ENCODE measurements at regions not wholly inside any gene's neighbourhood (a gene's known extent, or its start where the extent isn't known, plus 50 kb on each side); places are given as distances from the start of the nearest gene placed in this dataset.

DNA sequence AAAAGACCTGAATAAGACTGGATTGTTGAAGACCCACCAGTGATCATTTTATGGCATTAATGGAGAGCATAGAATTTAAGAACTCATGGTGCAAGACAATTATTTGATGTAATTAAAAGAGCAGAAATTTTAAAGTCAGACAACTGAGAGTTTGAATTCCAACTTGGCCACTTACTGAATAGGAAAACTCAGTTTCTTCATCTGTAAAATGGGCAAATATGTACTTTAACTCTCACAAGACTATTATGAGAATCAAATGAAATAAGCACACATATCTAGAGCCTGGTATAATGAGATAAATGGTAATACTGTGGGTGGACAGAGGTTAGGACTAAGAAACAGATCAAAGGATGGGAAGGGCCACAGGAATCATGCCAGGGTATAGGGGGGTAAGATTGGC, 88.0 kb downstream of the SOX9 start:
- DNase-seq (ENCODE audit: low read depth) = no peak

DNA sequence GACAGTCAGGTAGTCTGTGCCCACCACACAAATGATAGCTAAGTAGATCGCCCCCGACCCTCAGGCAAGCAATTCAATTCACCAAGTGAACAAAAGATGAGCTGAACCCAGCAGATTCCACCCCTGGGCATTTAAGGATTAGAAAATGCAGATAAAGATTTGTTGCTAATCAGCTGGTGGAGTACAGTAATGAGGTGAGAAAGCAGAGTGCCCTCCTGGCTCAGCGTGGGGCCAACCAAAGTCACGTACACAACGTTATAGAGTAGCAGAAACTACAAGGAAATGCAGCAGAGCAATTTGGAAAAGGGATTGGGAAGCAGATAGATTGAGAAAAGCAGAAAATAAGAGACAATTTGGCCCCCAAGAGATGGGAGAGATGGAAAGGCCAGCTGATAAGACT, 91.2 kb downstream of the SOX9 start:
- DNase-seq (ENCODE audit: low read depth) = no peak

DNA sequence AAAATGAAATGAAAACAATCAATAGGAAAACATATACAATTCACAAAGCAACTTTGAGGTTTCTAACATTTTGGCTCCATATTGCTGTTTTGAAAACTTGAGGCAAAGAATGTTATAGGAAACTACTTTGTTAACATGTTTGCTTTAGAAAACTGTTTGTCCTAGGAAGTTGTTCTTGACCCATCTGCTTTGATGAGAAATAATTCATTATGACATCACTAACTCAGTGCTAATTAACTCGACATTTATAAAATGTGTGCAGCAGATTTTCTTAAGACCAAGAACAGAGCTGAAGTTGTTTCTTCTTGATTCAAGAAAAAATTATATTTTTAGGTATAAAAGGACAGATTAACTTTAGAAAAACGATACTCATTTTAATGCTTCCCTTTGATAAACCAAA, 94.7 kb downstream of the SOX9 start:
- no peak for DNase-seq (ENCODE audit: low read depth)

DNA sequence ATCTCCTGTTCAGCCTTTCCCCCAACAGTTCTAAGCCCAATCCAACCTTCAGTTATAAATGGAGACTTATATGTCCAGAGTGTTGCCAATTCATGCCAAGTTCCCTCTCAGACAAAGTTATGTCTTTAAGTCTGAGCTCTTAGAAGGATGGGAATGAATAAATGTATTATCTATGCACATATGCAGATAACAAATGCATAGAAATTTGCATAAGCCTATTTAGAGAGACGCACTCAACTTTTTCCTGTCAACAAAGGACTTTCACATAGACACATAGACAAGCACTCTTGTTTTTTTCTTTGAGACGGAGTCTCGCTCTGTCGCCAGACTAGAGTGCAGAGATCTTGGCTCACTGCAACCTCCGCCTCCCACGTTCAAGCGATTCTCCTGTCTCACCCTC, 95.1 kb downstream of the SOX9 start:
- no peak for DNase-seq (ENCODE audit: low read depth)

DNA sequence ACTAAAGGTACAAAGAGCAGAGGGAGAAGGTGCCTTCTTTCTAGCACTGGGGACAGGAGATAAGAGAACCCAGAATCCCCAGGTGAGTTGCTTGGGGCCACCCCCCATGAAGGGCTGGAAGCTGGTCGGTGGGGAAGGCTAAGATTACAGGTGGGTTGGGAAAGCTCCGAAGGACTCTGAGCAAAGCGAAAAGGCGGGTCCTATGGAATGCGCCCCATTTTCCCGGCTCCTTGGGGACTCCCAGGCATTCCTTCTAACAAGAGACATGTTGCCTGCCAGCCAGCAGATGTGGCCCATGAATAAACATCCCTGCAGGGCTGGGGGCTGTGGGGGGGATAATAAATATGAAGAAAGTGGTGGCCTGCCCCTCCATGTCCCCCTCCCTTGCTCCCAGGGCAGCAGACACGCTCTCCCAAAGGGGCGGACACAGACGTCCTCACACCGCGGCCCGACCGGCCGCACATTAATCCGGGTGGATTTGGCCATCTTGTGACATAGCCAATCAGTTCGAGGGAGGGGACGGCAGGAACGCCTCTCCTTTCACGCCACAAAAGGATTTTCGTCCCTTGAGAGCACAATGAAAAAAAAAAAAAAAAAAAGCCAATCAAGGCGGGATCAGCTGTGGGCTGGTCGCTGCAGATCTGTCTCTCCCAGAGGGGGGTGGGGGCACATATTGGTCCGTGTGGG, 98.5 kb downstream of the SOX9 start:
- DNase-seq (ENCODE audit: low read depth) = no peak

DNA sequence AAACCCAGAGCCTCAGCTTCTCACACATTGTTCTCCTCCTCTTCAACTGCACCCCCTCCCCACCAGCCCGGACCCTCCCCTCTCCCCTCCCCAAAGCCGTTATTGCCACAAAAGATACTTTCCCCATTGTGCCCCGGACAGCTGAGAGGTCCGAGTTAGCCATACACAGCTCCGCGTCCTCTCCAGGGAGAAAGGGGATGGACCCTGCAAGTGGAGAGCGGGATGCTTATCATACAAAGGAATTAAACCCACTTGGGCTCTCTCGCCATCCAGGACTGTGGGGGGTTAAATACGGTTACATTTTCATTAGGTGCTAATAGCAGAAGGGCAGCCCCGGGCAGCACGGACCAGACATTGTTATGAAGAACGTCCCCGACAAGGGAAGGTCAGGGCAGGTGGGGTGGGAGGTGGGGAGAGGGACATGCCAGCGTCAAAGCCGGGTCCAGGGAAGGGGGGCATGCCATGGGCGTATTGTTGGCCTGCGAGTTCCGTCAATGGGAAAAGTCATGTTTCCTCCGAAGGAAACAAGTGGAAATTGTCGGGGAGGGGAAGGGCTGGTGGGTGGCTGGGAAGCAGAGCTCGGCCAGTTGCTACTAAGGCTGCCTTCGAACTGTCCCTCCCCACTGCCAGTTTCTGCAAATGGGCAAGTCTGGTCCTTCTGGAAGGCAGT, 99.1 kb downstream of the SOX9 start:
- no peak for DNase-seq (ENCODE audit: low read depth)

DNA sequence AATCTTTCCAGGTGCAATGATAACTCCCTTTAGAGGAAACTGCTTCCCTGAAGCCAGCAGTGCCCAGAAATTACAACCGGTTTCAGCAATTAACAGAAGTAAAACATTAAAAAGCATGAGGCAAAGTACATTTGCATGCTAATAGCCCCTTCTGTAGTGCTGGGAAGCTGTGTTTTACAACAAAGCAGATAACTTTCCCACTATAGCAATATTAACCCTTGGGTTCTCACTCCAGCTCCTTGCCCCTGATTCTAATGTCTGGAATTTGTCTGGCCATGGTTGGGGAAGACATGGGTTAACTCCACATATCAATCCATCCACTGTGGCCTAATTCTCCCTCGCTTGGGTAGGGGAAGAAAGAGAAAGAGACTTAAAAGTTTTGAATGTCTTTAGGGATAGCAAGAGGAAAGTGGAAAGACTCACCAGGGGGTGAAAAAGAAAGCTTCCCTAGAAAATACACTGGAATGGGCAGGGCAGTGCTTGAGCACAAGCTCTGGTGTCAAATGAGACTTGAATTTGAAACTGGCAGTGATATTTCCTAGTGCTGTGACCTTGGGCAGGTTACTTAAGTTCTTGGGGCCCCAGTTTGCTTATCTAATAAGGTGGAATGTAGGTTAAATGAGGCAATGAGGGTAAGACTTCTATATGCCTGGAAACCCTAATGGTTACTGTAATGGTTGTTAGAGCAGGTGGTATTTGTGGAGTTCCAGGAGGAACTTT, 102.0 kb downstream of the SOX9 start:
- no peak for DNase-seq (ENCODE audit: low read depth)

DNA sequence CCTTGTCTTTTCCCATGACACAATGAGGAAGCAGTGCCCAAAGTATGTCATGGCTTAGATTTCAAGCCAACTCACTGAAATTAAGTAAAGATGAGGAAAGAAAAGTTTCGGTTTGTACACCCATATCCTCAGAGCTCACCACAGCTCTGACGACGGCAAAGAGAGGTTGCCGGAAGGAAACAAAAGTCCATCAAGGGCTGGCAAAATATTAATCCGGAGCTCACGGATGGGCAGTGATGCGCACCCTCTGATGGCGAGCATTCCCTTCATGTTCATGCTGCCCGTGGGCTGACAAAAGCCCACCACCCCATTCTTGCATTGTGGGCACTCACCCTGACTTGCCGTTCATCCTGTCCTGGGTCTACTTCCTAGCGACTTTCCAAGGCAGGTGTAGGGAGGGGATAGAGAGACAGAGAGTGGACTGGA, 103.1 kb downstream of the SOX9 start:
- DNase-seq (ENCODE audit: low read depth) = no peak

DNA sequence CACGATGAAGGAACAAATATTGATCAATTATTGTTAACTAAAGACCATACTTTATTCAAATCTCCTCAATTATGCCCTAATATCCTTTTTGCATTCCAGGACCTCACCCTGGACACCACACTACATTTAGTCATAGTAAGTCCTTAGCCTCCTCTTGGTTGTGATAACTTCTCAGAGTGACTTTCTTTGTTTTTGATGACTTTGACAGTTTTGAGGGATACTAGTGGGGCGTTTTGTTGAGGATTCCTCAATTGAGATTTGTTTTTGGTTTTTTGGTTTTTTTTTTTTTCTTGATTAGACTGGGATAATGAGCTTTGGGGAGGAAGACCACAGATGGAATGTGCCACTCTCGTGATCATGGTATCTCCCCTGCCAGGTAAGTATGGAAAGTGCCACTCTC, 105.5 kb downstream of the SOX9 start:
- DNase-seq (ENCODE audit: low read depth) = no peak

DNA sequence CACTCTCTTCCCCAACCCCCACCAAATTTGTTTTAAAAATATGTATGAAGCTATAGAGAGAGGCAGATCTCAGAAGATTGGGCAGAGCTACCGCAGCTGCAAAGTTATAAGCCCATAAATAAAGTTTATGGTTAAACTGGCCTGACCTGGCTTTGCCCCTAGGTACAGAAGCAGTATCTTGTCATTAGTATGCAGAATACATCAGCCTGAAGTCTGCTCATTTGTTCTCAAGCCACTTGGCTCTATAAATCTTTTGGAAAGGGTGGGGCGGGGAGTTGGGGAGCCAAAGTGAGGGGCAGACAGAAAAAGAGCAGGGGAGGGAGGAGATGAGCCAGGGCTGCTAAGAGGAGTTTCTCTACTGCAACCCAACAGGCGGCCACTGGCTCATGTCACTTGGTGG, 113.2 kb downstream of the SOX9 start:
- no peak for DNase-seq (ENCODE audit: low read depth)

DNA sequence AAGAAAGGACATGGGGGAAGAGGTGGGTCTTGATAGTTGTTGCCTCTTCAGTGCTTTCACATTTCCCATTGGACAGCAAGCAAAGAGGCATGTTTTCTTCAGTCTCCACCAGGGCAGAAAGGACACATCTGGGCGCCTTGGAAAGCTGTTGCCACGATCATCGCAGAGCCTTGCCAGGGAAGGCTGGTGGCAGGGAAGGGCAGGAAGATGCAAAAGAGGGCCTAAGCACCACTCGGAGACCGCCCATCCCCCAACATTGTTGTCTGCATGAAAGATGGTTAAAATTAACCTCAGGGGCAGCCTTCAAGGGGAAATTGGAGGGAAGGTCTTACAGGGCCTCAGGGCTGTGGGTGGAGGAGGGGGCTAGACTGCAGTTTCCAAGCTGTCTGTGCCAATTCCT, 114.2 kb downstream of the SOX9 start:
- no peak for DNase-seq (ENCODE audit: low read depth)

DNA sequence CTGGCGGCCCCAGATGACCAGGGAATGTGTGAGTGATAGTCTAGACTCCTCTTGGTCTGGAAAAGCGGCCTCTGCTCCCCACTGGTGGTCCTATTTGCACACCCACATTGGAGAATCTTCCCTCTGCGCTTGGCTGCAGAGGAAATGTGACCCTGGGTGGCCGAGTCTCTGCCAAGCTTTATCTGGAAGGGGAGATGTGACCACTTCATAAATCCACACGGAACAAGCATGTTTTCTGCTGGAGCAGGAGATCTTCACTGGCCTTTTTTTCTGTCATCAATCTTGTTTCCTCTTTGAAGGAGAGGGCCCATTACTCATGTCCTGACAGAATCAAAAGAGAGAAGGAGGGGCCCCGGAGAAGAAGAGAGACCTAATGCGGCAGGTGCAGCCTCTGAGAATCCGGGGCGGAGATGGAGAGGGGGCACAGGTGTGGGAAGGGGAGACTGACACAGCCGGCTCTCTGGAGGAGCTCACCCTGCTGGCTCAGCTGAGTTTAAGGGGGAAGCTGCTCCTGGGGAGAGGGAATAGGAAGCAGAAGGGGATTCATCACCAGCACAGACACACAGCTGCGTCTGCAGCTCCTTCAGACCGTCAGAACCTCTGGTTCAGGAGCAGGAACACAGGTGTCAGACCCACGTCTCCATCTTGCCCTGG, 116.3 kb downstream of the SOX9 start:
- no peak for DNase-seq (ENCODE audit: low read depth)

DNA sequence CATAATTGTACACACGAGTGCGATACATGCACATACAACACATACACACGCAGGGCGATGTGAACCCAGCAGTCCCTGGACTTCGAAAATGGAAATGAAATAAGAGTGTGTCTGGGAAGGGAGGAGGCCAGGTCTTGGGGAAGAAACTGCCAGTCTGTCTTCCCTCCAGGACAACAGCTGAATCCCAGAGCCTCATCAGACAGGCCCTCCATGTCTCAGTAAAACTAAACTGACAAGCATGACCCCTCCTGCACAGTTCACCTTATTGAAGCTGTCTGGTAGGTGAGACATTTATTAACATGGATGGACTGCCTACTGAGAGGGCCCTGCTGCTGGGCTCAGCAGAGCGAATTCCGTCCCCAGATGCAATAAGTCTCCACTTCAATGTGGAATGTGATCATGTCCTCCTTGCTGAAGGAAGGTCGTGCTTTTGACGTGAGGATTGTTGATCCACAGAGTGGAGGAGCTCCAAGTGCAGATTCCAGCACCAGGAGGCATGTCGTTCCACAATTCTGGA, 117.4 kb downstream of the SOX9 start:
- no peak for DNase-seq (ENCODE audit: low read depth)

DNA sequence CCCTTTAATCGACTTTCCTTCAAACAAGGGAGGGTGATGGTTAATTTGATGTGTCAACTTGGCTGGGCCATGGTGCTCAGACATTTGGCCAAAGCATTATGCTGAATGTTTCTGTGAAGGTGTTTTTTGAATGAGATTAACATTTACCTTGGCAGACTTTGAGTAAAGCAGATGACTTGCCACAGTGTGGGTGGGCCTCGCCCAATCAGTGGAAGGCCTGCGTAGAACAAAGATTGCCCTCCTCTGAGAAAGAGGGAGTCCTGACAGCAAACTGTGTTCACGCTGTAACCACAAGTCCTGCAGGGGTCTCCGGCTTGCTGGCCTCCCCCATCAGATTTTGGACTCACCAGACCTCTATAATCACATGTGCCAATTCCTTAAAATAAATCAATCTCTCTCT, 118.7 kb downstream of the SOX9 start:
- DNase-seq (ENCODE audit: low read depth) = no peak

DNA sequence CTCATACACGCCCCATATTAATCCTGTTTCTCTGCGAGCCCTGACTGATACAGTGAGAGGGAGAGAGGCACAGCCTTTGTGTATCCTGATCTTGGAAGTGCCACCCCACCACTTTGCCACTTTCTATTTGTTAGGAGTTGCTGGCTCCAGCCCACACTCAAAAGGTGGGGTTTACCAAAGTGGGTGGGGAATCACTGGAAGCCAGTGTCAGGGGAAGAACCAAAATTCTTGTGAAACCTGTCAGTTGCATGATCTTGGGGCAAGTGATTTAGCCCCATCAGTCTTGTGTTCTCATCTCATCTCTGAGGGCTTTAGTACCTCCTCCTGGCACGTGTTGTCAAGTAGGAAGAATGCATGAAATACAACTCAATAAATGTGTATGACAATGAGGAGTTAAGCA, 119.5 kb downstream of the SOX9 start:
- no peak for DNase-seq (ENCODE audit: low read depth)

DNA sequence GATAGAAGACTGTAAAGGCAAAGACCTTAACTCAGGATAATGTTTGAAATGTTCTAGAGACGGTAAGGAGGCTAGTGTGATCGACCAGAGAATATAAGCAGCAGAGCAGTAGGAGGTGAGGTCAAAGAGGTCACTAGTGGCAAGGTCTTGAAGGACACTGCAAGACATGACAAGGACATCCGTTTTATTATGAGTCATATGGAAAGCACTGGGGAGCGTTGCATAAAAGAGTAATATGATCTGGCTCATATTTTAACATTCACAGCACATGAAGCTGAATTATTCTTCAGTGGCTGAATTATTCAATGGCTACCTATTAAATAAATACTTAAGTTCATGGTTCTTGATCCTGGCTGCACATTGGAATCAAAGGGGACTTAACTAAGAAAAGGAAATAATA, 123.7 kb downstream of the SOX9 start:
- DNase-seq (ENCODE audit: low read depth) = no peak

DNA sequence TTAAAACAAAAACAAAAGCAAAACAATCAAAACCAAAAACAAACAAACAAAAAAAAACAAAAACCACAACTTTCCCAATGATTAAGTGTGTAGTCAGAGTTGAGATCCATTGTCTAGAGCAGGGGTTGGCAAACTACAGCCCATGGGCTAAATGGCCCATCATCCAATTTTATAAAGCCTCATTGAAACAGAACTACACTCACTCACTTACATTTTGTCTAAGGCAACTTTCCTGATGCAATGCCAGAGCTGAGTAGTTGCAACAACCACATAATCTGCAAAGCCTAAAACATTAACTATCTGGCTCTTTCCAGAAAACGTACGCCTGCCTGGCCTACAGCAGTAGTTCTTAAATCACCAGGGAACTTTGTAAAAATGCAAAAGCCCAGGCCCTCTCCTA, 124.1 kb downstream of the SOX9 start:
- DNase-seq (ENCODE audit: low read depth) = no peak

DNA sequence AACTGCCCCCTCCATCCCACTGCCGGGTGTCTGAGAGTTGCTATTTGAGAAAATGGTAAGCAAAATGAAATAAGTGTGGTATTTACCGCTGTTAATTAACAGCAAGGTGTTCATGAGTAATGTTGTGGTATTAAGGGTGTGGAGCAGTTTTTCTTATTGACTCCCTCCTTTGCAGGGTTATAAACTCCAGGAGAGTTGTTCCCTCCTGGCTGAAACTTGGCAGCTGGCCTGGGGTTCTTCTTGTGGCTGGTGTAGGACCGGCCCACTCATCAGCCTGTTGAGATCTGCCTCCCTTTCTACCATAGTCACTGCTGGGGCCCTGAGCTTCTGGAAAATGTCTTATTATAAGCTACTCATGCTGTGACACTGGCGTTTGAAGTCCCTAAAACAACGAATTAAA, 128.6 kb downstream of the SOX9 start:
- no peak for DNase-seq (ENCODE audit: low read depth)

DNA sequence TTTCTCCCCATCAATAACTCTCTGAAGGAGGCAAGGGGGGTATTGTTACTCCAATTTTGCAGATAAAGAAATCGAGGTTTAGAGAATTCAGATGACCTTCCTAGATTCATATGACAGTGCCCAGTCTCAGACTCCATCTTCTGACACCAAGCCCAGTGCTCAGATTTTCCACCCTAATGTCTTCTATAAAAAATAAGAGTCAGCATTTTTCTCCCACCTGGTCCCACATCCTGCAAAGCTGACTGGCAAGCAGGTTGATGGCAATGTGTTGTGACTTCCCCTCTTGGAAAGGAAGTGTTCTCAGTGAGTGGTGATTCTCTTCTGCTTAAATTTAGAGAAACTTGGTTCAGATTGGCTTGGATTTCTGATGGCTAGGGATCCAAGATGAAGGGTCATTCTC, 129.4 kb downstream of the SOX9 start:
- no peak for DNase-seq (ENCODE audit: low read depth)

DNA sequence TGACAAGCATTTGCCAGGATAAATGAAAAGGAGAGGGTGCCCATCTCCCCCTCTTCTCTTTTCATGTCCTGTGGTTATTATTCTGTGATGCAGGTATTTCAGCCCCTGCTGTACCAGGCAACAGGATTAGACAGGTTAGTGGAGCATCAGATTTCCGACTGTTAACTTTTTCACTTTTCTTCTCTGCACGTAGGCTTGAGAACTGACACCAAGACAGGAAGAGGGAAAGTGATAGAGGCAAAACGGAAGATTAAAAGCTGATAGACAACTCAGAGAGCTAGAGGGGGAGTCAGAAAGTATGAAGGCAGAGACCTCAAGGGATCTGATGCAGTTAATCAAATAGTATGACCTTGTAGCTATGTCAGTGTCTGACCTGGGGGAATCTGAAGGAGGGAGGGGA, 132.8 kb downstream of the SOX9 start:
- DNase-seq (ENCODE audit: low read depth) = no peak

DNA sequence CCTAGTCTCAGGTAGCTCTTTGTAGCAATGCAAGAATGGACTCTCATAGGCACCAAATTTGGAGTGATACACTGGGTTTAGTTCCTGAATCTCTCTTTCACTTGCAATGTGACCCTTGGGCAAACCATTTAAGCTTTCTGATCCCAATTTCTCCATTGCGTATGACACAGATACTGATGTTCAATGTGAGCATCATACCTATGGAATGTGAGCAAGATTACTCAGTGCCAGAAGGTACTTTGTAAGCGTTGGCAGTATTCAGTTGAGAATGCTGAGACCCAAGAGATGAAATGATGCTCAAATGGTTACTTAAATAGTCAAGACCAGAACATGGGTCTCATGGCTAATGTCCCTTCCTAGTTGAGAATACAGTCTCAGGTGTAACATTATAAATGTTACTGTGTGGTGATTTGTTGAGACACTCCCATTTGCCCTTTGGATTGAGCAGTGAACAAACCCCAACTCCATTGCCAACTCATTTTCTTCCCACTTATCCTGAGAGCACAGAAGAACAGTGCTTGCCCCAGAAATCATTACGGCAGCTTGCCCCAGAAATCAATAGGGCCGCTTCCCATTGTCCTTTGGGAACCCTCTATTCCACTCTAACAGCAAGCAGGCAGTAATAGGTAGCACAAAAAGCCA, 134.1 kb downstream of the SOX9 start:
- DNase-seq (ENCODE audit: low read depth) = no peak

DNA sequence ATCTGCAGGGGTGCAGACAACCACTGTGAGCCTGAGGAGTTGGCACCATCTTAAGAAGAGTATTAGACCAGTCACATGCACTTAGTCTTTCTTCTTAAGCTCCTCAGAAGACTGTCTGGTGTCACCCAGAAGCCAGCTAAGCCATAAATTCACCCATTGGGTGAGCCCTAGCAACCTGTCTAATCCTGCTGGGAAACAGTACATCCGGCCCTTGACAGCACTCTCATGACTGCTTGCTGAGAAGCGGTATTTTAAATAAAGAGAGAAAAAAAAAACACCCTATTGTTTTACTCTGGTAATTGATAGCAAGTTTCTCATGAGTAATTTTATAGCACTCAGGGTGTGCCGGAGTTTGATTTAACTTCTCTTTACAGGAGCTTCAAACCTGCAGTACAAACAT, 134.7 kb downstream of the SOX9 start:
- no peak for DNase-seq (ENCODE audit: low read depth)

All from activated T-helper 9 cell treated with anti-CD3 and anti-CD28 coated beads, Interleukin-2, amount 50 U/mL, for 16 hours (primary cell).